ENCODE measurements at regions not wholly inside any gene's neighbourhood (a gene's known extent, or its start where the extent isn't known, plus 50 kb on each side); places are given as distances from the start of the nearest gene placed in this dataset.

GRCh38 chr18:67677489-67677888, 161.0 kb upstream of the DSEL start:
- TF ChIP-seq, protein P1, sequence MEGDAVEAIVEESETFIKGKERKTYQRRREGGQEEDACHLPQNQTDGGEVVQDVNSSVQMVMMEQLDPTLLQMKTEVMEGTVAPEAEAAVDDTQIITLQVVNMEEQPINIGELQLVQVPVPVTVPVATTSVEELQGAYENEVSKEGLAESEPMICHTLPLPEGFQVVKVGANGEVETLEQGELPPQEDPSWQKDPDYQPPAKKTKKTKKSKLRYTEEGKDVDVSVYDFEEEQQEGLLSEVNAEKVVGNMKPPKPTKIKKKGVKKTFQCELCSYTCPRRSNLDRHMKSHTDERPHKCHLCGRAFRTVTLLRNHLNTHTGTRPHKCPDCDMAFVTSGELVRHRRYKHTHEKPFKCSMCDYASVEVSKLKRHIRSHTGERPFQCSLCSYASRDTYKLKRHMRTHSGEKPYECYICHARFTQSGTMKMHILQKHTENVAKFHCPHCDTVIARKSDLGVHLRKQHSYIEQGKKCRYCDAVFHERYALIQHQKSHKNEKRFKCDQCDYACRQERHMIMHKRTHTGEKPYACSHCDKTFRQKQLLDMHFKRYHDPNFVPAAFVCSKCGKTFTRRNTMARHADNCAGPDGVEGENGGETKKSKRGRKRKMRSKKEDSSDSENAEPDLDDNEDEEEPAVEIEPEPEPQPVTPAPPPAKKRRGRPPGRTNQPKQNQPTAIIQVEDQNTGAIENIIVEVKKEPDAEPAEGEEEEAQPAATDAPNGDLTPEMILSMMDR (IDR thresholded peaks at IDR 0.05): no peak
- no peak for TF ChIP-seq POLR2AphosphoS5 (IDR thresholded peaks at IDR 0.05; ENCODE audit: low read depth, low read length)
- TF ChIP-seq SIN3A (IDR thresholded peaks at IDR 0.05; ENCODE audit: borderline replicate concordance, insufficient read depth, low read depth, low read length): no peak
- TF ChIP-seq, protein P2, sequence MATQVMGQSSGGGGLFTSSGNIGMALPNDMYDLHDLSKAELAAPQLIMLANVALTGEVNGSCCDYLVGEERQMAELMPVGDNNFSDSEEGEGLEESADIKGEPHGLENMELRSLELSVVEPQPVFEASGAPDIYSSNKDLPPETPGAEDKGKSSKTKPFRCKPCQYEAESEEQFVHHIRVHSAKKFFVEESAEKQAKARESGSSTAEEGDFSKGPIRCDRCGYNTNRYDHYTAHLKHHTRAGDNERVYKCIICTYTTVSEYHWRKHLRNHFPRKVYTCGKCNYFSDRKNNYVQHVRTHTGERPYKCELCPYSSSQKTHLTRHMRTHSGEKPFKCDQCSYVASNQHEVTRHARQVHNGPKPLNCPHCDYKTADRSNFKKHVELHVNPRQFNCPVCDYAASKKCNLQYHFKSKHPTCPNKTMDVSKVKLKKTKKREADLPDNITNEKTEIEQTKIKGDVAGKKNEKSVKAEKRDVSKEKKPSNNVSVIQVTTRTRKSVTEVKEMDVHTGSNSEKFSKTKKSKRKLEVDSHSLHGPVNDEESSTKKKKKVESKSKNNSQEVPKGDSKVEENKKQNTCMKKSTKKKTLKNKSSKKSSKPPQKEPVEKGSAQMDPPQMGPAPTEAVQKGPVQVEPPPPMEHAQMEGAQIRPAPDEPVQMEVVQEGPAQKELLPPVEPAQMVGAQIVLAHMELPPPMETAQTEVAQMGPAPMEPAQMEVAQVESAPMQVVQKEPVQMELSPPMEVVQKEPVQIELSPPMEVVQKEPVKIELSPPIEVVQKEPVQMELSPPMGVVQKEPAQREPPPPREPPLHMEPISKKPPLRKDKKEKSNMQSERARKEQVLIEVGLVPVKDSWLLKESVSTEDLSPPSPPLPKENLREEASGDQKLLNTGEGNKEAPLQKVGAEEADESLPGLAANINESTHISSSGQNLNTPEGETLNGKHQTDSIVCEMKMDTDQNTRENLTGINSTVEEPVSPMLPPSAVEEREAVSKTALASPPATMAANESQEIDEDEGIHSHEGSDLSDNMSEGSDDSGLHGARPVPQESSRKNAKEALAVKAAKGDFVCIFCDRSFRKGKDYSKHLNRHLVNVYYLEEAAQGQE (IDR thresholded peaks at IDR 0.05; ENCODE audit: insufficient read depth in 1 of 2, low read depth in 2 of 2, low read length in 1 of 2): no peak
